Adrenal gland (tissue), 5 donors: ENCODE measurements at regions not wholly inside any gene's neighbourhood (a gene's known extent, or its start where the extent isn't known, plus 50 kb on each side); places are given as distances from the start of the nearest gene placed in this dataset.

ENCODE experiments used
- CTCF ChIP-seq, 6 experiments: fragments of 450-650 bp in 4 of 6; fragments of 200-600 bp in 2 of 6; sonication (generic) in 1 of 6; IDR thresholded peaks; 1 replicate in 5 of 6; 2 replicates in 1 of 6; pipeline versions ENCODE4 v1.5.1 to v1.8.0; 2016 to 2021; ENCODE audit warnings: antibody characterized with exemption in 6 of 6, mild to moderate bottlenecking in 2 of 6, moderate library complexity in 1 of 6
- POLR2A ChIP-seq, 2 donors: fragments of 450-650 bp; IDR thresholded peaks; one replicate each; pipeline ENCODE4 v1.6.1; 2017; ENCODE audit warnings: antibody characterized with exemption in 2 of 2, mild to moderate bottlenecking in 2 of 2, moderate library complexity in 1 of 2
- donor health status: DM: no; HTN: no; CAD: no.

- no peak for TF ChIP-seq CTCF (IDR thresholded peaks at IDR 0.05)
- TF ChIP-seq POLR2A (IDR thresholded peaks at IDR 0.05), result no peak
These were observed 1029.8 kb downstream of the SI start for GRCh38 chr3:164048451-164048850.
